ENCODE measurements at regions not wholly inside any gene's neighbourhood (a gene's known extent, or its start where the extent isn't known, plus 50 kb on each side); places are given as distances from the start of the nearest gene placed in this dataset.

- no peaks in the 10 kb centered on the region for H3K36me3 ChIP-seq (ENCODE audit: control insufficient read depth, insufficient read depth, low read length)
- Mint-ChIP-seq H3K4me1 (ENCODE audit: low read depth, unreplicated experiment) (no peaks in the 10 kb centered on the region), H3K36me3 (ENCODE audit: insufficient read depth, unreplicated experiment) (no peaks in the 10 kb centered on the region), H3K4me3 (ENCODE audit: unreplicated experiment) (no peak overlapping the region), H3K27me3 (ENCODE audit: insufficient read depth, unreplicated experiment) (no peaks in the 10 kb centered on the region), H3K9me3 (ENCODE audit: unreplicated experiment) (no peaks in the 10 kb centered on the region), H3K27ac (ENCODE audit: unreplicated experiment) (no peak overlapping the region)
- intact Hi-C loops (cut with micrococcal nuclease; ENCODE audit: unreplicated experiment), result no loop called here
- BruUV-seq (replicated peaks), result no TSS peak
- no peak for DNase-seq
- no peak for TF ChIP-seq CTCF (IDR thresholded peaks at IDR 0.05; ENCODE audit: insufficient read depth in 1 of 2, low read depth in 1 of 2, low read length in 1 of 2, severe bottlenecking in 1 of 2, unreplicated experiment in 1 of 2)
- no peaks in the 10 kb centered on the region for H3K27me3 ChIP-seq (replicated peaks; ENCODE audit: control insufficient read depth, insufficient read depth, low read length)
- POLR2A ChIA-PET, result no interaction called here
- CTCF ChIA-PET, result no interaction called here
- H3K4me3 ChIP-seq (ENCODE audit: low read depth, low read length), result no peak overlapping the region
- H3K4me1 ChIP-seq, result no peaks in the 10 kb centered on the region
- no peaks in the 10 kb centered on the region for H3K9me3 ChIP-seq
Observed at GRCh38 chr4:130449741-130450140, 1353.8 kb downstream of the C4orf33 start.

GRCh38 chr4:130468340-130468739, 1372.4 kb downstream of the C4orf33 start:
- BruUV-seq (replicated peaks), result no TSS peak
- CTCF ChIA-PET, result no interaction called here
- Histone ChIP-seq H3K27me3 (replicated peaks; ENCODE audit: control insufficient read depth, insufficient read depth, low read length) (no peaks in the 10 kb centered on the region), H3K36me3 (ENCODE audit: control insufficient read depth, insufficient read depth, low read length) (no peaks in the 10 kb centered on the region), H3K4me1 (no peaks in the 10 kb centered on the region), H3K9me3 (no peaks in the 10 kb centered on the region), H3K4me3 (ENCODE audit: low read depth, low read length) (no peak overlapping the region)
- intact Hi-C loops (cut with micrococcal nuclease; ENCODE audit: unreplicated experiment), result no loop called here
- Mint-ChIP-seq H3K27me3 (ENCODE audit: insufficient read depth, unreplicated experiment) (no peaks in the 10 kb centered on the region), H3K27ac (ENCODE audit: unreplicated experiment) (no peak overlapping the region), H3K9me3 (ENCODE audit: unreplicated experiment) (no peaks in the 10 kb centered on the region), H3K36me3 (ENCODE audit: insufficient read depth, unreplicated experiment) (no peaks in the 10 kb centered on the region), H3K4me3 (ENCODE audit: unreplicated experiment) (no peak overlapping the region), H3K4me1 (ENCODE audit: low read depth, unreplicated experiment) (no peaks in the 10 kb centered on the region)
- DNase-seq, result no peak
- POLR2A ChIA-PET, result no interaction called here
- no peak for TF ChIP-seq CTCF (IDR thresholded peaks at IDR 0.05; ENCODE audit: insufficient read depth in 1 of 2, low read depth in 1 of 2, low read length in 1 of 2, severe bottlenecking in 1 of 2, unreplicated experiment in 1 of 2)

- CTCF ChIA-PET, result no interaction called here
- Histone ChIP-seq H3K9me3 (no peaks in the 10 kb centered on the region), H3K36me3 (ENCODE audit: control insufficient read depth, insufficient read depth, low read length) (no peaks in the 10 kb centered on the region; the same call in 1 of the 2 replicates), H3K4me3 (ENCODE audit: low read depth, low read length) (no peak overlapping the region), H3K4me1 (no peaks in the 10 kb centered on the region), H3K27me3 (replicated peaks; ENCODE audit: control insufficient read depth, insufficient read depth, low read length) (no peaks in the 10 kb centered on the region)
- Mint-ChIP-seq H3K27ac (ENCODE audit: unreplicated experiment) (no peak overlapping the region), H3K36me3 (ENCODE audit: insufficient read depth, unreplicated experiment) (no peaks in the 10 kb centered on the region), H3K9me3 (ENCODE audit: unreplicated experiment) (no peaks in the 10 kb centered on the region), H3K27me3 (ENCODE audit: insufficient read depth, unreplicated experiment) (no peaks in the 10 kb centered on the region), H3K4me1 (ENCODE audit: low read depth, unreplicated experiment) (no peaks in the 10 kb centered on the region), H3K4me3 (ENCODE audit: unreplicated experiment) (no peak overlapping the region)
- no peak for DNase-seq
- no peak for TF ChIP-seq CTCF (IDR thresholded peaks at IDR 0.05; ENCODE audit: insufficient read depth in 1 of 2, low read depth in 1 of 2, low read length in 1 of 2, severe bottlenecking in 1 of 2, unreplicated experiment in 1 of 2)
- intact Hi-C loops (cut with micrococcal nuclease; ENCODE audit: unreplicated experiment), result no loop called here
- POLR2A ChIA-PET, result no interaction called here
- BruUV-seq (replicated peaks), result no TSS peak
Observed at GRCh38 chr4:130478406-130478805, 1382.5 kb downstream of the C4orf33 start.

Measured in Caco-2 (cell line).